ENCODE measurements at regions not wholly inside any gene's neighbourhood (a gene's known extent, or its start where the extent isn't known, plus 50 kb on each side); places are given as distances from the start of the nearest gene placed in this dataset.

GRCh38 chr5:36436306-36436705 lies 134.6 kb upstream of the RANBP3L start:
- no peak for TF ChIP-seq POLR2AphosphoS5 (IDR thresholded peaks at IDR 0.05; ENCODE audit: borderline replicate concordance, low read depth, low read length)
- no peak for TF ChIP-seq EZH2 (IDR thresholded peaks at IDR 0.05)
- no peak for TF ChIP-seq FOXP2 (optimal IDR thresholded peaks at IDR 0.05; ENCODE audit: control extremely low read depth, extremely low read length, insufficient read depth)
